Ramos (cell line): ENCODE measurements at regions not wholly inside any gene's neighbourhood (a gene's known extent, or its start where the extent isn't known, plus 50 kb on each side); places are given as distances from the start of the nearest gene placed in this dataset.
"Not testable (repeated sequence)": the region's sequence is repeated elsewhere in the genome, so short reads cannot be mapped to it uniquely, and the experiment has no call there.

Experiments
- in situ Hi-C: fragments of 300-500 bp; cut with MboI; formaldehyde crosslinking; loops from one replicate; pipeline ENCODE4 v1.14.3; 2022; ENCODE audit warnings: low sequenced_read_pairs; ENCODE audit not compliant: unreplicated experiment

DNA sequence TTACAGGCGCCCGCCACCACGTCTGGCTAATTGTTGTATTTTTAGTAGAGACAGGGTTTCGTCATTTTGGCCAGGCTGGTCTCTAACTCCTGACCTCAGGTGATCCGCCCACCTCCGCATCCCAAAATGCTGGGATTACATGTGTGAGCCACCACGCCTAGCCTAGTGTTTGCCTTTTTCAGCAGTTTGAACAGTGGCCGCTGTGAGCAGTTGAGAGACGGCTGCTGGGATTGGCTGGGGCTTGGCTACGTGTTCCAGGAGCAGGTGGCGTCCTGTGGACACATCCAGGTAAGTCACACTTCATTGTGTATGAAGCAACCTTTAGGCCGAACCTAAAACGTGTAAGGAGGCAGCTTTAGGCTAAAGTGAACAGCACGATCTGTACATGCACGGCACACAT lies 231.8 kb upstream of the PITRM1 start:
- in situ Hi-C loops, result no loop called here

DNA sequence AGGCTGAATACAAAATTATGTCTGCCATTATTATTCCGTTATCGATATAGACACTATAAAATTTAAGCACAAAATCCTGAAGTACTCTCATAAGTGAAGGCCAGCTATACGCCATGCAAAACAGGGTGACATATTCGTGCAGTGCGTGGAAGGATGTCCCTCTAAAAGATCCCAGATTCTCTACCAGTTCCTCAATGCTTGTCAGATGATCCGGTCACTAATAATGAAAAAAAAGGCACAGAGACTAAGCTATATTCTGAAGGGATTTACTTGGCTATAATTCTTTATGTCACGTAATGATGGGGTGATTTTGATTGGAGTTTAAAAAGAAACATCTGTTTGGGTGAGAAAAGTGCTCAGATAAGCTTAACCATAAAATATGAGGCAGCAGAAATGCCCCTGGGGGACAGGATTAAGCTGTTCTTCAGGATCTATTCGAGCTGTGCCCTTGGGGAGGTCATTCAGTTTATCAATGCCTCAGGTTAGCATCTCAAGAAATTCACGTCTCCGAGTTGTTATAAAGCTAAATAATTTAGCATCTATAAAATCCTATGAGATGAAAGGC lies 229.7 kb upstream of the PITRM1 start:
- in situ Hi-C loops, result no loop called here

DNA sequence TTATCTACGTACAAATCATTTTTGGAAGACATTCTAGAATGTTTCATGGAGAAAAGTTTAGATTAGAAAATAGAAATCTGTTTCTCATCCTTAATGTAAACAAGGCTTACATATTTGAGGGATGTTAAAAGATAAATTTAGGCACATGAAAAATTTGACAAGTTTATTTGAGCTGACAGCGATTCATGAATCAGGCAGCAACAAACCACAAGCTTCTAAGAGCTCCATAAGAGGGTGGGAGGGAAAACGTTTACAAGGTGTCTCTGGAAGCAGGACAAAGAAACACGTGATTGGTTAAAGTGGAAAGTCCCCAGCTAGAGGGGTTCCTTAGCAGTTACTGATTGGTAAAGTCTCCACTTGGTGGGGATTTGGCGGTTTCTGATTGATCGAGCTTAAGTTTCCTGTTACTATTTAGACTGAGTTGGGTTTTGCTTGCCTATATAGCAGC lies 228.9 kb upstream of the PITRM1 start:
- in situ Hi-C loops, result no loop called here

DNA sequence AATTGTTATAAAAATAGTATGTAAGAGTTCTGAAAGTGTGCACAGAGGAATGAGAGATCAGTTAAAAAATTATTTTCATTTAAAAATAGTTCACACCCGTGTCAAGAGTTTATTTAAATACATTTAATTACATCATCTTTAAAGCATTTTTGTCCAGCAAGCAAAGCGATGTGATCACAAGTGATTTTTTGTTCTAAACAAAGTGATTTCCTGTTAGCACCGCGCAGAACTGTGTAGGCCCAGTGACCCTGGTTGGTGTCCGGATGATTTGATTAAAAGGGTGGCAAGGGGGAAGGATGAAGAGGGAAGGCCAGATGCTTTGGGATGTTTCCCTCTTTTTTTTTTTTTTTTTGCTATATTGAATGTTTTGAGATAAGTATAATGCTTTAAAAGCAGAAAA lies 227.8 kb upstream of the PITRM1 start:
- in situ Hi-C loops, result no loop called here

DNA sequence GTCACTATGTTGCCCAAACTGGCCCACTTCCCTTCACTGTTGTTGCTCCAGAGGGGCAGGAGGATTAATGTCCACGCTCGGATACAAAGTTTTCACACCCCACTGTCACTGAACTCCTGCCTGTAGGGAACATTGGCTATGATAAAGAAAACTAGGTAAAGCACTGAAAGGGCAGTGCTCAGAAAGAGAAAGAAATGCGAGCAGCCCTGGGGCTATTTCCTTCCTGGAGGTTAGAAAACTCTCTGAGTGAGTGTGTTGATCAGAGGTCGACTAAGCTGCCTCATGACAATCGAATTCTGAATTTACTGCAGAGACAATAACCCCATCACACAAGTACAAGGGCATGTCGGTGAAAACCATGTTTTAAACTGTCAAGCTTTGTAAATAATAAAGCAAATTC lies 227.2 kb upstream of the PITRM1 start:
- in situ Hi-C loops, result no loop called here

DNA sequence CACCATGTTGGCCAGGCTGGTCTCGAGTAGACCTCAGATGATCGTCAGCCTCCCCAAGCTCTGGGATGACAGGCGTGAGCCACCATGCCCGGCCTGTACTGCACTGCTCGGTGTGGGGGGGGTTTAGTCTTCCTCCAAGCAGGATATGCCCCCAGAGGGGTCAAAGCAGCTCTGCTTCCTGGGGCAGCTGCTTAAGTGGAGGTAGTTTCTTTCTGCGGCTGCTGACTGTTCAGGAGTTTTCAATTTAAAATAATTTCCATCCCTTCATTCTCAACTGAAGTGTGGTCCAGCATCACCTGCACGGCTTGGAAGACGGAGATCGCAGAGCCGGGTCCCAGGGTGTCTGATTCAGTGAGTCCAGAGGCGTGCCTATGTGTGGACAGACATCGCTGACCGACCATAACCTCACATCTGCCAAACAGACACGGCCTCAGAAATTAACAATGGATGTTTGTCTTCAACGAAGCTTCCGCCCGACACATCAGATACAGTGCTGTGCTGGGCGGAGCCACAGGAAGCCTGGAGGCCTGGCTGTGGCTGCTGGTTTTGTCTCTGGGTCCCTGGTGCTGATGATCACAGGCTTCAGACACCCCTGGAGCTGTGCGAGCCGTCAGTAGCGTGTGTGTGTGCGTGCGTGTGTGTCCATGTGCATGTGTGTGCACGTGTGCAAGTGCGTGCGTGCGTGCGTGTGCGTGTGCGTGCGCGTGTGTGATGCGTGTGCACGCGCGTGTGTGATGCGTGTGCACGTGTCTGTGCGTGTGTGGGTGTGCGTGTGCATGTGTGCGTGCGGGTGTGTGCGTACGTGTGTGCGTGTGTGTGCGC lies 226.5 kb upstream of the PITRM1 start:
- in situ Hi-C loops, result no loop called here

DNA sequence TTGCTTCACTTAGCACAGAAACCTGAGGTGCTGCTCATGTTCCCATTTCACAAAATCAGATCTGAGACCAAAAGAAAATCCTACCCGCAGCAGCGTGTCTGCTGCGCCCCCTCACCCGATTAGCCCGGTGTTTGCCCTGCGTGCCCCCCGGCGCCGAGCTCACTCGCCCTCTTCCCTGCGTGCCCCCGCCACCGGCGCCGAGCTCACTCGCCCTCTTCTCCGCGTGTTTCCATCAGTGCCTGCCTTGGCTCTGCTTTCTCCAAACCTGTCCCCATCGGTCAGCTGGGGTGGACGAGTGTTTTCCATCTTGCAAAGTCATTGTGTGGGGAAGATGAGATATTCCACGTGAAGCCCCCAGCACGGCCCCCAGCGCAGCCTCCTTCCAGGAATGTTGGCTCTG lies 225.3 kb upstream of the PITRM1 start:
- in situ Hi-C loops, result no loop called here

DNA sequence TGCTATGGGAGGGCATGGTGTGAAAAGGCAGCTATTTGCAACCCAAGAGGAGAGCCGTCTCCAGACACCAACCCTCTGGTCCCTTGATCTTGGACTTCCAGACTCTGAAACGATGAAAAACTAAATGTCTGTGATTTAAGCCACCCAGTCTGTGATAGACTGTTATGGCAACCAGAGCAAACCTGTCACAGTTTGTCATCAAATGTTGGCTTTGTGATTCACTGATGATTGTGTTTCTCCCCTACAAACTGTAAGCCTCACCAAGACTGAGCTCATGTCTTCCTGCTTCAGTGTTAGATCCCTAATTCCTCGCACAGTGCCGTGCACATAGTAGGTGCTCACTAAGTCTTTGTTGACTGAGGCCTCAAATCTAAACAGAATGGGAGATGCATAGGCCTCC lies 224.6 kb upstream of the PITRM1 start:
- in situ Hi-C loops, result no loop called here

DNA sequence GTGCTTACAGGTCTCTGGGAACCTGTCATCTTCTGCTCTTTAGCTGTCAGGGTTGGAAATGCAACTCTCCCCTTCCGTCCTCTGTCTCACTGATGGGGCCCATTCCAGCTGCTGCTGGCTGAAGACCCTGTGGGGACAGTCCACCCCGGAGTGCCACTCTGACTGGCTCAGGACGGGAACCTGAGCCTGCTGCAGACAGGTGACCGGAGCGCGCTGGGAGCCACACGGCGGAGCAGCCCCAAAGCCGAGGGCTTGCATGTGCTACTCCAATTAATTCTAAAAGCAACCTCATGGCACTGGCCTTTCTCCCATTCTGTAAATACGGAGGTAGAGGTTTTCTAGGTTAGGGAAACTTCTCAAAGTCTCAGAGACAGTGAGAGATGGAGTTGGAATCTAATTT lies 223.5 kb upstream of the PITRM1 start:
- in situ Hi-C loops, result no loop called here

DNA sequence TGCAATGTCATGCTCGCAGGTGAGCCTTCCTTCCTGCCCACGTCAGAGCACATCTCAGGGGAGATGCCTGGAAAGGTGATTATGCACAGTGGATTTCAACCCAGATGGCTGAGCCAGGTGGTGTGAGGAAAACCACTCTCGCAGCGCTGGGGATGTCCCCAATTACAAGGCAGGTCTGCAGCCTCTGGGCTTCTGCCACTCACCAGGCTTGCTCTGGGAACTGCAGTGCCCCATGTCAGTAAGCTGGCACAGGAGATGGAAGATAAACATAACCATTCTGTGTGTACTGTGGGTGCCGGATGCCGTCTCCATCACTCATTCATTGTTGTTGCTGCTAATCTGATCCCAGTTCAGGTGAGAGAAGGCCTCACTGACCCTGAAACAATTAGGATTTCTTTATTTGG lies 222.9 kb upstream of the PITRM1 start:
- in situ Hi-C loops, result no loop called here

DNA sequence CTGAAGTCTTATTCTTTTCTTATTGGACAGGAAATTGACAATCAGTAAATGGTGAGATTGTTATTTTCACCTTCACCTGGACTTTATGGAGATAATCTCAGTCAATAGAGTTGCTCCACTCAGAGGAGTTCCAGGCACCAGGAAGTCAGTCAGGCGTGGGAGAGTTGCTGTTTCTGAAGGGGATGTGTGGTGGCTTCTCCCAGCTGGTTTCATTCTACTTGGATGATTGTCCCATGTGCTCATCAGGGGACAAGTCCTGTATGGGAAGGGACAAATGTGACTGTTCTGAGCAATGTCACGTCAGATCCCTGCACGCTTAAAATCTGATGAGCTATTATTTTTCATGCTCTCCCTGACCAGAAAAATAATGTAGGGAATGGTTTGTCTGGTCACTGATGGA lies 222.5 kb upstream of the PITRM1 start:
- in situ Hi-C loops, result no loop called here

DNA sequence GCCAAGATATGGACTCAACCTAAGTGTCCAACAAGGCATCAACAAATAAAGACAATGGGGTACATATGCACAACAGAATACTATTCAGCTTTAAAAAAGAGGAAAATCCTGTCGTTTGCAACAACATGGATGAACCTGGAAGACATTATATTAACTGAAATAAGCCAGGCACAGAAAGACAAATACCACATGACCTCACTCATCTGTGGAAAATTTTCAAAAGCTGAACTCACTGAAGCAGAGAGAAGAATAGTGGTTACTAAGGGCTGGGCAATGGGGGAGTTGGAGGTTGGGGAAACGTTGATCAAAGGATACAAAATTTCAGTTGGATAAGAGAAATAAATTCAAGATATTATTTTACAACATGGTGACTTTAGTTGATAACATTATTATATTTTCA lies 221.4 kb upstream of the PITRM1 start:
- in situ Hi-C loops, result no loop called here

DNA sequence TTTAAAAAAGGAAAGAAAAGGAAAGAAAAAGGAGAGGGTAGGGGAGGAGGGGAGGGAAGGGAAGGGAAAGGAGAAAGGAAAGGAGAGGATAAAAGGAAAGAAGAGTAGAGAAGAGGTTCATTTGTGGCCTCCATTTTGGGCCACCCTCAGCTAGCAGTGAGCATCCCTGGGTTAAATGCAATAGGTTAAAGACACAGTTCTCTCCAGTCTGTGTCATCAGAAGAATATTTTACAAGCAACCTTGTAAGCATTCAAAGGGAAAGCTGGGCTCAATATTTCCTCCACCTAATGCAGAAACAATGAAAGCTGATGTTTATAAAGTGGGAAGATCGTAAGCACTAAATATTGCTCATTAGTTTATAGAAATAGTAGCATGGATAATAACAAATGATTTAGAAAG lies 219.1 kb upstream of the PITRM1 start:
- in situ Hi-C loops, result no loop called here

DNA sequence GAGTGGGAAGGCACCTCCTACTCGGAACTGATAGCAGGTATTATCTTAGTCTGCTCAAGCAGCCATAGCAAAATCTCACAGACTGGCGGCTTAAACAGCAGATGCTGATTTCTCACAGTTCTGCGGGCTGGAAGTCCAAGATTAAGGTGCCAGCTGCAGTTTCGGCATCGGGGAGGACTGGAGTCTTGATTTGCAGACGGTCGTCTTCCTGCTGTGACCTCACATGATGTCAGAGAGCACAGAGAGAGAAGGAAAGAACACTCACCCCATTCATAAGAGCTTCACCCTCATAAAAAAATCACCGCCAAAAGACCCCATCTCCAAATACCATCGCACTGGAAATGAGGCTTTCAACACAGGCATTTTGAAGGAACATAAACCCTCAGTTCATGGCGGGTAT lies 216.5 kb upstream of the PITRM1 start:
- in situ Hi-C loops, result no loop called here

DNA sequence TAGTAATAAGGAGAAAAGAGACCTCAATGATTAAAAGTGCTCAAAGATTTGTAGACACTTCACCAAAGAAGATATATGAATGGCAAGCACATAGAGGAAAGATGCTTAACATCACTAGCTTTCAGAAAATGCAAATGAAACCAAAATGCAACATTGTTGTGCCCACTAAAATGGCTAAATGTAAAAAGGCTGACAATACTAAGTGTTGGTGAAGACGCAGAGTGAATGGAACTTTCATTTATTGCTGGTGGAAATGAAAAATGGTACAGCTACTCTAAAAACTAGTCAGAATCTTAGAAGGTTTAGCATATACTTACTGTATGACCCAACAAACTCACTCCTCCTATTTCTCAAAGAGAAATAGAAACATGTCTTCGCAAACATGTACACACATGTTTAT lies 212.9 kb upstream of the PITRM1 start:
- in situ Hi-C loops, result no loop called here

DNA sequence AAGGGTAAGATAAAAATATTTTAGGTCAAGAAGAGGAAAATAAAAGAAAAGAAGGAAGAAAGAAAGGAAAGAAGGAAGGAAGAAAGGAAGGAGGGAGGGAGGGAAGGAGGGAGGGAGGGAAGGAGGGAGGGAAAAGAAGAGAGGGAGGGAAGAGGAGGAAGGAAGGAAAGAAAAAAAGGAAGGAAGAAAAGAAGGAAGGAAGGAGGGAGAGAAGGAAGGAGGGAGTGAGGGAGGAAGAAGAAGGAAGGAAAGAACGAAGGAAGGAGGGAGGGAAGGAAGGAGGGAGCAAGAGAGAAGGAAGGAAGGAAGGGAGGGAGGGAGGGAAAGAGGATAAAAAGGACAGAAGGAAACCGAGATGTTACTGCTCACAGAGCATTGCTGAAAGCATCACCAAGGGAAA lies 209.5 kb upstream of the PITRM1 start:
- in situ Hi-C loops, result no loop called here

DNA sequence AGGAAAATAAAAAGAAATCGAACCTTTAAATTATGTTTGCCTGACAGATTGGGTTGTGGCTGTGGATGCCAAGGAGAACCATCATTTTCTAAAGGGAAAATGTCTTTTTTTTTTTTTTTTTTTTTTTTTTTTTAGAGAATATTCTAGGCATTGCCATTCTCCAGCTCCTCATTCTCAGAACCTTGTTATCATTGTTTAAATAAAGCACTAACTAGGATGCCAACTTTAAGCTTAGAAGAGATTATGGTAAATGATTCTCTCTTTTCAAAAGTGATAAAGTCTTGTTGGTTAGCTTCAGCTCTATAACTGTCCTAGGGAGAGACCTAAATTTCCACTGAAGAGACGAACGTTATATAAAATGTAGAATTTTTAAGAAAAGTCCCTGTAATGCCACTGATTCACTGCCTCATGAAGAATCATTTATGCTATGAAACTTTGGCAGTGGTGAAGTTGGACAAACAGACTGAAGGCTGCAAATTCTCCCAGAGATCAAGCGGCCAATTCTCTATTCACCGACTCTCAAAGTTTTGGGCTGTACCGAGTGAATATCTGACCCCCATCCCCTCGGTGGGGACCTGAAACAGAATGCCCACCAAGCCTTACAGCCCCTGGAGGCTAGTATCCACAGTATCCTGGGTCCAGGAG lies 207.9 kb upstream of the PITRM1 start:
- in situ Hi-C loops, result no loop called here

DNA sequence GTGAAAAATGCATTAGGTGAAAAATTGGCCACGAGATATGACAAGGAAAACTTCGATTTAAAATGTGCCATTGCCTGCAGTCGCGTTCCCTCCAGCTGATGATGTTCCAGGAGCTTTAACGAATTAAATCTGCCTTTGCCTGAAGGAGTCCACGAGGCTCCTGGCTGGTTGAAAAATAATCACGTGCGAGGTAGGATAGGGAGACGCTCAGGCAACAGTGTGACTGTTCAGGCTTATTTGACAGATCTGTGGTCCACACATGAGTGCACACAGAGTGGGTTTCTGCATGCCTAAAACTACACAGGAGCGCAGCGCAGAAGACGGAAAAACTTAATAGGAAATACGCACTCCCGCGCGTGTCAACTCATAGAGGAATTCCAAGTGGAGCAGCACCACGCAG lies 204.0 kb upstream of the PITRM1 start:
- in situ Hi-C loops, result no loop called here

DNA sequence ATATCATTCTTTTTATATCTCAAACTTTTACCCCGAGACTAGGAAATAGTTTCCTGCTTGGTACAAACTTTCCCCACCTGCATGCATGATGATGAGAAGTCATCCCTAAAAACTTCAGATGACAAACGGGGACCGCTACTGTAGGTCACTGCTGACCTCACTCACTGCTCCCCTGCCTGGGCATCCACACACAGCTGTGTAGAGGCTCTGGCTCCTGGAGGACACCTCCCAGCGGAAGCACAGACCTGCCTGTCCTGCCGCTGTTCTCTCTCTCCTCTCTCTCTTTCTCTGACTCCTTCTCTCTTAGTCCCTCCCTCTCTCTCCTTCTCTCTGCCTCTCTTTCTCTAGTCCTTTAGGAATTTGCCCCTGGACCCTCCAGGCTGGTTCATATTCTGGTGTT lies 202.9 kb upstream of the PITRM1 start:
- in situ Hi-C loops, result no loop called here

DNA sequence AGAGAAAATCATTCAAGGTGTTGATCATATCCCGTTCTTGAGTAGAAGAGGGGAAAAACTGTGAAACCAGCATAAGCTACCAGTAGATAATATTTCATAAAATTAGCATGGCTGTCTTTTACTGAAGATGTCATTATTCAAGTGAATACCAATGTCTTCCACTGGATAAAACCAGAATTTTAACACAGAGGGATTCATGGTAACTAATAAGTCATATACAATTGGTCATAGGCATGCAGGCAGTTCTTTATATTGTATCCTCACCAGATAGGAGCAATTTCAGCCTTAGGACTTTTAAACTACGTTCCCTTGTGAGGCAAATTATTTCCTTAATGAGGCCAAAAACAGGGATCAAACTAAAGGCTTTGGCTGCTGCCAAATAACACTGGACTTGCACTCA lies 202.3 kb upstream of the PITRM1 start:
- in situ Hi-C loops, result no loop called here

DNA sequence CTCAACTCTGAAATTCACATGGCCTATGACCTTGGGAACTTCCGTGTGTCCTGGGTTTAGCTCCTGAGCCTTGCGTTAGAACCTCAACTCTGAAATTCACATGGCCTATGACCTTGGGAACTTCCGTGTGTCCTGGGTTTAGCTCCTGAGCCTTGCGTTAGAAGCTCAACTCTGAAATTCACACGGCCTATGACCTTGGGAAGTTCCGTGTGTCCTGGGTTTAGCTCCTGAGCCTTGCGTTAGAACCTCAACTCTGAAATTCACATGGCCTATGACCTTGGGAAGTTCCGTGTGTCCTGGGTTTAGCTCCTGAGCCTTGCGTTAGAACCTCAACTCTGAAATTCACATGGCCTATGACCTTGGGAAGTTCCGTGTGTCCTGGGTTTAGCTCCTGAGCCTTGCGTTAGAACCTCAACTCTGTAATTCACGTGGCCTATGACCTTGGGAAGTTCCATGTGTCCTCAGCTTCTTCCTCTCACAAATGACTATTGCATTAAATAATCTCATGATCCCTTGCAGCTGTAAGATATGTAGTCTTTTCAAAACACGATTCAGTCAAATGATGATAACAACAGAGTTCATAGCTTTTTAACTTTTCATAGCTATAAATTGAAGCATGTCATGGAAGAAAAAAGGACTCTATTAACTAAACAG lies 200.9 kb upstream of the PITRM1 start:
- in situ Hi-C loops, result not testable (repeated sequence)
